ENCODE measurements at regions not wholly inside any gene's neighbourhood (a gene's known extent, or its start where the extent isn't known, plus 50 kb on each side); places are given as distances from the start of the nearest gene placed in this dataset.
"Not testable (repeated sequence)": the region's sequence is repeated elsewhere in the genome, so short reads cannot be mapped to it uniquely, and the experiment has no call there.

- DNase-seq: no peak
Measured at GRCh38 chr10:6929148-6929830, 349.2 kb upstream of the PRKCQ start.

GRCh38 chr10:6928586-6928985 is 348.5 kb upstream of the PRKCQ start:
- WGBS, 2 donors: 56 to 71% methylated on average over 5 of the region's 5 CpGs
- TF ChIP-seq POLR2A (IDR thresholded peaks at IDR 0.05) (no peak), CTCF (IDR thresholded peaks at IDR 0.05) (no peak)
- intact Hi-C loops (cut with DNase I): no loop called here
- Histone ChIP-seq H3K27ac (peak overlapping the region in 2 of 4 donors; percentile 66 to 68), H3K4me1 (peaks cover 0 to 21% (median 4%) of the 10 kb centered on the region in 3 donors), H3K4me3 (no peak overlapping the region), H3K27me3 (peaks cover 0 to 6% (median 0%) of the 10 kb centered on the region in 4 donors), H3K36me3 (no peaks in the 10 kb centered on the region), H3K9me3 (no peaks in the 10 kb centered on the region)
- DNase-seq: no peak

More at GRCh38 chr10:6929148-6929830, 349.2 kb upstream of the PRKCQ start:
- H3K4me1 ChIP-seq: peaks cover 0 to 16% (median 4%) of the 10 kb centered on the region in 3 donors
- H3K4me3 ChIP-seq: no peak overlapping the region
- TF ChIP-seq CTCF (IDR thresholded peaks at IDR 0.05) (no peak), POLR2A (IDR thresholded peaks at IDR 0.05) (no peak)
- no peaks in the 10 kb centered on the region for H3K36me3 ChIP-seq
- H3K27ac ChIP-seq: peak overlapping the region in 1 of 4 donors; percentile 66
- intact Hi-C loops (cut with DNase I): no loop called here
- peaks cover 0 to 6% (median 0%) of the 10 kb centered on the region in 4 donors for H3K27me3 ChIP-seq
- 56 to 59% methylated on average over 9 of the region's 9 CpGs for WGBS, 2 donors
- H3K9me3 ChIP-seq: no peaks in the 10 kb centered on the region

DNA sequence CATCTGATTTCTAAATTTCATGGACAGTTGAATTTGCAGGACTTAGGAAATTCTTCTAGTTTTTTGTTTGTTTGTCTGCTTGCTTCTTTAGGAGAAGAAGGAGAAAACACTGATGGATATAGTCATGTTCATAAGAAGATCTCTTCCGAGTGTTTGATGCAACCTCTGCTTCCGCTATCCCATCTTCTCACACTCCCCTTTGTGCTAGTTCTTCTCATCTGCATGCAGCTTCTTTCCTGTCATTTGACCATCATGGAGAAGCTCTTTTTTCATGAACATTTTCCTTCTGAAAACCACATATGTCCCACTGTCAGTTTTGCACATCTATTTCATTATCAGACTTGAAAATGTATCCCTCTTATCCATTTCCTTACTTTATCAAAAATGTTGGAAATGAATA is 346.9 kb upstream of the PRKCQ start:
- H3K9me3 ChIP-seq: no peaks in the 10 kb centered on the region
- 53 to 83% methylated on average over 2 of the region's 2 CpGs for WGBS, 2 donors
- peaks cover 0 to 6% (median 0%) of the 10 kb centered on the region in 4 donors for H3K27me3 ChIP-seq
- TF ChIP-seq CTCF (IDR thresholded peaks at IDR 0.05) (no peak), POLR2A (IDR thresholded peaks at IDR 0.05) (no peak)
- no peaks in the 10 kb centered on the region for H3K36me3 ChIP-seq
- intact Hi-C loops (cut with DNase I): no loop called here
- H3K4me3 ChIP-seq: no peak overlapping the region
- DNase-seq: no peak
- peaks cover 0 to 21% (median 4%) of the 10 kb centered on the region in 3 donors for H3K4me1 ChIP-seq
- peak overlapping the region in 1 of 4 donors; percentile 66 for H3K27ac ChIP-seq

GRCh38 chr10:6925146-6925545 is 345.1 kb upstream of the PRKCQ start:
- peak overlapping the region in 1 of 4 donors; percentile 15 for H3K27ac ChIP-seq
- no peaks in the 10 kb centered on the region for H3K9me3 ChIP-seq
- H3K4me1 ChIP-seq: peaks cover 0 to 23% (median 4%) of the 10 kb centered on the region in 3 donors
- TF ChIP-seq POLR2A (IDR thresholded peaks at IDR 0.05) (no peak), CTCF (IDR thresholded peaks at IDR 0.05) (no peak)
- 88% methylated on average over 2 of the region's 2 CpGs for WGBS, 2 donors
- peaks cover 0 to 6% (median 0%) of the 10 kb centered on the region in 4 donors for H3K27me3 ChIP-seq
- intact Hi-C loops (cut with DNase I): no loop called here
- H3K4me3 ChIP-seq: no peak overlapping the region
- DNase-seq: no peak
- no peaks in the 10 kb centered on the region for H3K36me3 ChIP-seq

GRCh38 chr10:6924166-6924565 is 344.1 kb upstream of the PRKCQ start:
- WGBS, 2 donors: 21 to 25% methylated on average over 4 of the region's 4 CpGs
- Histone ChIP-seq H3K36me3 (no peaks in the 10 kb centered on the region), H3K4me1 (peaks cover 0 to 24% (median 4%) of the 10 kb centered on the region in 3 donors), H3K27ac (no peak overlapping the region), H3K9me3 (no peaks in the 10 kb centered on the region), H3K4me3 (no peak overlapping the region), H3K27me3 (peaks cover 0 to 11% (median 0%) of the 10 kb centered on the region in 4 donors)
- DNase-seq: no peak
- intact Hi-C loops (cut with DNase I): no loop called here
- TF ChIP-seq CTCF (IDR thresholded peaks at IDR 0.05) (no peak), POLR2A (IDR thresholded peaks at IDR 0.05) (no peak)

- peaks cover 0 to 22% (median 4%) of the 10 kb centered on the region in 3 donors for H3K4me1 ChIP-seq
- H3K9me3 ChIP-seq; DNase-seq; H3K4me3 ChIP-seq; H3K27ac ChIP-seq; H3K36me3 ChIP-seq; intact Hi-C loops (cut with DNase I): not testable (repeated sequence)
- peaks cover 0 to 35% (median 0%) of the 10 kb centered on the region in 4 donors for H3K27me3 ChIP-seq
- WGBS, 2 donors: 84 to 95% methylated on average over 13 to 16 of the region's 16 CpGs
Measured at GRCh38 chr10:6921026-6921425, 340.9 kb upstream of the PRKCQ start.

All from esophagus squamous epithelium (tissue), 5 donors.